Lung microvascular endothelial cell (primary cell): ENCODE measurements at regions not wholly inside any gene's neighbourhood (a gene's known extent, or its start where the extent isn't known, plus 50 kb on each side); places are given as distances from the start of the nearest gene placed in this dataset.
"Not testable (repeated sequence)": the region's sequence is repeated elsewhere in the genome, so short reads cannot be mapped to it uniquely, and the experiment has no call there.

Source experiments
- DNase-seq, 2 donors: peaks; one replicate each; pipeline versions ENCODE4 v3.0.0 to v3.0.0-alpha.2; 2010; ENCODE audit warnings: low read depth in 2 of 2

DNA sequence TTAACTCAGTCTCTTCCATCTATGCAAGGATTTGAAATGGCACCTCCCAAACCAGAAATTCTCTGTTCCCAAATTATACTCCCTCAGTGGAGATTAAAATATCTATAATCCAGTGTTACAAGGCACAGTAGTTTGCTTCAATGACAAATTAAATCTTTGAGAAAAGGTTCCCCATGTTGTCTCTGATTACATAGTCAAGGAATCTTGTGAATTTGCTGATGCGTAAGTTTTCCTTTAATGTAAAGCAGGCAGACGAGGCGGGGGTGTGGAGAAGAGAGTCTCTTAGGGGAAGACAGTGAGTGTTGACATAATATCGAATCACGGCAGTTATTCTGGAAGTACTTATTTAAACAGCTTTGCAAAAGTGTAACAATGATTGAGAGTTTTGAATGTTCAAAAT is 236.4 kb upstream of the RARB start:
- no peak for DNase-seq

GRCh38 chr3:25199567-25199966 is 228.5 kb upstream of the RARB start:
- DNase-seq = not testable (repeated sequence)

GRCh38 chr3:25212736-25213135 is 215.3 kb upstream of the RARB start:
- no peak for DNase-seq

DNA sequence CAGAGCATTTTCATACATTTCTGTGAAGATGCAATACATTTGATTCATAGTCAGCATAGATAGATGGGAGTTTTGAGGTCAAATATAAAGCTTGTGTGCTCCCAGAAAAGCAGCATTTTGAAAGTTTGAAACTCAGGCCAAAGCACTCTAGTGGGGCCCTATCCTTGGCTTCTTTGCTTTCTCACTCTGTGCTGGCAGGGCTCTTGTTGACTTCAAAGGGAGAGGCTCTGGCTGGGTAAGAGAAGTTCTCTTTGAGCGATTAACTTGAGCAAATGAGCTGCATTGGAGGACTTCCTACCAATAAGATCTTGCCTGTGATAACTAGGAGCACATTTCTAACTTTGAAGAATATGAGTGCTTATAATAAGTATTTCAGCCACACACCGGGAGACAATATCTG is 214.0 kb upstream of the RARB start:
- DNase-seq = no peak

DNA sequence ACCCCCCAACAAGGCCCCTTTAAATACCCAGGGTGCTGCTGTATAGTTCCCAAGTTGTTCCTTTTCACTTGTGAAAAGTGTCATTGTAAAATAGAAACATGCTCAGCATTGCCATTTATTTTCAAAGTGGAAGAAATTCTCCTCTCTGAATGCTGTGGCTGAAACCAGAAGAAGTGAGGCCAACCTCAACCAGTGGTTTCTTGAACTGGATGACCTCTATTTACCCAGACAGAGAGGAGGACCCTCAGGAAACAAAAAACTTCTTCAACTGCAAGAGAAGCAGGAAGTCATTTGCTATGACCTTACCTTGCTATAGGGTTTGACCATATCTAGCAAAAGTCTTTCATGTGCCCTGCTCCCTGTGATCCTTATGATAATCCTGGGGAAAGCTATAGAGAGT is 209.7 kb upstream of the RARB start:
- no peak for DNase-seq

DNA sequence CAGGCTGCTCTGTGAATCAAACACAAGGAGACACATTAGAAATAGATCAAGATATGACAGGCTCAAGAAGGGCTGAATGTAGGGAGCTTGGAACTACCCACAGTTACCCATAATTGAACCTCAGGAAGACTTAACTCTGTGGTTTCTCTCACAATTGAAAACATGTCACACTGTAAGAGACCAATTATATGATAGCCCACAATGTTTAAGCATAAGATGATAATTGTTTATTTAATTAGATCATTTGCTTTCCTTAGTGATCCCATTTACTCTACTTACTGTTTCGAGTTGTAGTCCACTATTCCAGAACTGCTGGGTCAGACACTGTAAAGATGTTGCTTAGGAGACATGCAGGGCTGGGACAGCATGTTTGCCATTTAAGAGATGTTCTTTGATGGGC is 201.3 kb upstream of the RARB start:
- DNase-seq = no peak

DNA sequence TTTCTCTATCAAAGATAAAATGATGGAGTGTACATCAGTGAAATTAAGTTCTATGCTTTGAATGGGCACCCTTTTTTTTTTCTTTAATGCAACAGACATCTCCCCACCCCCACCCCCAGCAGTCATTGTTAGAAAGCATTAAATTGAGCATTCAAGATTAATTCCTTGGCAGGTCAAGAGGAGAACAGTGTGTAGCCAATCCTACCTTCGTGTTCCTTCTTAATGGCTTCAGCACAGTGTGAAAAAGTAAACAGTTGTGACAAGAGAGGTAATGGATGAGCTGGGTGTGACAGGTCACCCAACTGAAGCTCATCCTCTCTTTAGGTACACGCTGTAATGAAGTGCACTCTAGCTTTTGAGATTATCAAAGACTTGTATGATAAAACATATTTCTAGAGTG is 198.5 kb upstream of the RARB start:
- no peak for DNase-seq

DNA sequence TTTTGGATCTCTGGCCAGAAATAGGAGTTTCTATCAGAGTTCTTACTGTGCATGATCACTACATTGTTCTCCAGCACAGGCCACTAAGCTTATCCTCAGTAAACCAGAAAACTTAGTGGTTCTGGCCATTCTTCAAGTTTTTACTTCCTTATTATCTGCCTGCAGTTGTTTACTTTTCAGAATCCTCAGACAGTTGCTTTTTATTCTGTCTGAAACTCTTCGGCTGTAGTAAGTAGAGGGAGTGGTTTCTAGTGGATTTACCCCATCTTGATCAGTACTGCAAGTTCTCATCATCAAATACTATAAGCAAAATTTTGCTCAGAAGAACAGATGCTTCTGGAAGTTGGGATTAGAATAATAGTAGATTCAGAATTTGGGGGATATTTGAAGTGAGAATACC is 193.0 kb upstream of the RARB start:
- no peak for DNase-seq

DNA sequence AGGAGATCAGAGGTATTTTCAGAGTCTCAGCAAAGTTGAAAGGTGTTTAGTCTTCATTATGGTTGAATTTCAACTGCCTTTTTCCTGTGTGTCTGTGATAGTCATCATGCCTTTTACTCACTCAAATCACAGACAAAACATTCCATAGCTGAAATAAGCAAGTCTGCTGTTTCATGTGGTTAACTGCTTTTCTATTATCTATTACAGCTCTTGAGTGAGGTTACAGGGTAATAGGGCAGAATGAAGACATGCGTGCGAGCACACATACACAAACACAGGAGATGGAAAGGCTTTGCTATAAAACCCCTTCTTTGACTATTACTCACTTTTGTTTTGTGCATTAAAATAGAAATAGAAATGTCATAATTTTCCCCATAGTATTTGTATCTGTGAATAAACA is 192.6 kb upstream of the RARB start:
- DNase-seq = no peak

- DNase-seq = no peak
Measured at GRCh38 chr3:25237602-25238001, 190.5 kb upstream of the RARB start.

DNA sequence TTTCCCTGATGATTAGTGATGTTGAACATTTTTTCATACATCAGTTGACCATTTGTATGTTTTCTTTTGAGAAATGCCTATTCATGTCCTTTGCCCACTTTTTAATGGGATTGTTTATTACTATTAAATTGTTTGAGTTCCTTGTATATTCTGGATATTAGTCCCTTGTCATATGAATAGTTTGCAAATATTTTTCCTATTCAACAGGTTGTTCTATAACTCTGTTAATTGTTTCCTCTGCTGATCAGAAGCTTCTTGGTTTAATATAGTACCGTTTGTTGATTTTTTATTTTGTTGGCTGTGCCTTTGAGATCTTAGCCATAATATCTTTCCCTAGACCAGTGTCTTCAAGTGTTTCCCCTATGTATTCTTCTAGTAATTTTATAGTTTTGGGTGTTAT is 189.0 kb upstream of the RARB start:
- no peak for DNase-seq

- DNase-seq = no peak
Measured at GRCh38 chr3:25246913-25247312, 181.2 kb upstream of the RARB start.

- no peak for DNase-seq
Measured at GRCh38 chr3:25252291-25252690, 175.8 kb upstream of the RARB start.

GRCh38 chr3:25257026-25257425 is 171.0 kb upstream of the RARB start:
- DNase-seq = no peak

DNA sequence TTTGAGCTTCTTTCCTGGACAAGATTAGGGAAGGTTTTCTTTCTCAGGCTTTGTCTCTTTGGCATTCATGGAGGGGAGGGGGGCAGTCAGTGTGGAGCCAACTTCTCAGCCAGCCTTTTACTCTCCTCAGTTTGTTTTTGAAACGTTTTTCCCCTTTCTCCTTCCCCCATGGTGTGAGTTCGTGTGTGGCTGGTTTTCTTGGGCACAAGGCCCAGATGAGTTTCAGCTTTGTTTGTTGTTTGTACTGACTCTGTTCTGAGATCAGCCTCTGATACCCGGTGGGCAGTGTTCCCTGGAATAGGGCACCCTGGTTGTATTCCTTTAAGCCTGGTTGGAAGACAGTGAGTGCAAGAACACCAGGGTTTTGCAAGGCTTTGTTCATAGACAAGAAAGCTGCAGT is 168.2 kb upstream of the RARB start:
- no peak for DNase-seq

DNA sequence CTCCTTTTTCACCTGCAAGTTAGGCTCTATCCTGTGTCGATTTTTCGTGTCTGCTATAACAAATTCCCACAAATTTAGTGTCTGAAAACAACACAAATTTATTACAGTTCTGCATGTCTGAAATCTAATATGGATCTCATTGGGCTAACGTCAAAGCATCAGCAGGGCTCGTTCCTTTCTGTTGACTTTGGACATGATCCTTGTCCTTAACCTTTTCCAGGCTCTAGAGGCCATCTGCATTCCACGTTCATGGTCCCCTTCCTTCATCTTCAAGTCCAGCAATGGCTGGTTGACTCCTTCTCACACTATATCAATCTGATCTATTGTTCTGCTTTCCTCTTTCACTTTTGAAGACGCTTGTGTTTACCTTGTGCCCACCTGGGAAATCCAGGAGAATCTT is 165.7 kb upstream of the RARB start:
- DNase-seq = no peak

- no peak for DNase-seq
Measured at GRCh38 chr3:25265284-25265683, 162.8 kb upstream of the RARB start.

- DNase-seq = no peak
Measured at GRCh38 chr3:25266677-25267076, 161.4 kb upstream of the RARB start.

DNA sequence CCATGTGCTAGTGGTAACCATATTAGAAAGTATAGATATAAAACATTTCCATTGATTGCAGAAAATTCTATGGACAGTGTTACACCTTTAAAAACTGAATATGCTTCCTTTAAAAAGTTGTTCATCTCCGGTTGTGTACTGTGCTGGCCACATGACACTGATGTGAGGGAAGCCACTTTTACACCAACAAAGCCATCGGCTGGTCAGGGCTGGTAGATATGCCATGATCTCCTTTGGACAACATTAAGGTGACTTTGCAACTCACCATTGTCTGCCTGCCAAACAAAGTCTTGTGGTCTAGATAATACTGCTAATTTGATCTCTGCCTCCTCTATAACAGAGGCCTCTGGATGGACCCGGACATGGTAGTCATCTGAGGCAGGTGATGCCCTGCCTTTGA is 156.0 kb upstream of the RARB start:
- DNase-seq = no peak

- DNase-seq = no peak
Measured at GRCh38 chr3:25273582-25274171, 154.4 kb upstream of the RARB start.

DNA sequence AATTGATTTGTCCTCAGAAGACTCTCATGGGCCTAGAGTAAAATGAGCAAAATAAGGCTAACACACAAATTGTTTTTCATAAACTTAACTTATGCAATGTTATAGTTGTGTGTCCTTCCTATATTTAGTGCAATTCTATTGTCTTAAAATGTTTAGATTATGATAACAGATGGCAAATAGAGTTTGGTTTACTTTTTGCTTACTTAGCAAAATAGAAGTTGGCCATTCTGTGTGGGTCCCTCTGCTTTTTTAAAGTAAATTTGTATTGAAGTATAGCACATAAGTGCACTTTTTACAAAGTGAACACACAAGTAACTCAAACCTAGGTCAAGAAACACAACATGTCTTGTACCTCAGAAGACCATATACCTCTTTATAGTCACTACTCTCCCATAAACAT is 150.6 kb upstream of the RARB start:
- DNase-seq = no peak

GRCh38 chr3:25281041-25281731 is 146.9 kb upstream of the RARB start:
- DNase-seq = no peak

GRCh38 chr3:25281732-25282126 is 146.3 kb upstream of the RARB start:
- DNase-seq = no peak

DNA sequence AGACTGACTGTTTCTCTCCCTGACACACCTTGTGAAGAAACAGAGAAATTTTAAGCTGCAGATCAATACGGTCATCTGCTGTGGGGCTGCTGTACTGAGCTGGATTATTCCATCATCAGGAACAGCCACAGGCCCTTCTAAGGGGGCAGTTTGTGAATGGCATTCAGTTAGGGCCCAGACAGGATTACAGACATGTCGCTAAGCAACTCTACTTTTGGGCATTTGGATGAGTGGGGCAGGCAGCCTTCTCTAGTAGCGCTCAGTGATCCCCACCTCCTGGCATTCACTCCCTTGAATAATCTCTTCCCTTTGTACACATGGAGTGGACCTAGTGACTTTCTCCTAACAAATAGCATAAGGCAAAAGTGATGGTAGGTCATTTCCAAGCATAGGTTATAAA is 144.4 kb upstream of the RARB start:
- DNase-seq = no peak
